ENCODE measurements at regions not wholly inside any gene's neighbourhood (a gene's known extent, or its start where the extent isn't known, plus 50 kb on each side); places are given as distances from the start of the nearest gene placed in this dataset.

DNA sequence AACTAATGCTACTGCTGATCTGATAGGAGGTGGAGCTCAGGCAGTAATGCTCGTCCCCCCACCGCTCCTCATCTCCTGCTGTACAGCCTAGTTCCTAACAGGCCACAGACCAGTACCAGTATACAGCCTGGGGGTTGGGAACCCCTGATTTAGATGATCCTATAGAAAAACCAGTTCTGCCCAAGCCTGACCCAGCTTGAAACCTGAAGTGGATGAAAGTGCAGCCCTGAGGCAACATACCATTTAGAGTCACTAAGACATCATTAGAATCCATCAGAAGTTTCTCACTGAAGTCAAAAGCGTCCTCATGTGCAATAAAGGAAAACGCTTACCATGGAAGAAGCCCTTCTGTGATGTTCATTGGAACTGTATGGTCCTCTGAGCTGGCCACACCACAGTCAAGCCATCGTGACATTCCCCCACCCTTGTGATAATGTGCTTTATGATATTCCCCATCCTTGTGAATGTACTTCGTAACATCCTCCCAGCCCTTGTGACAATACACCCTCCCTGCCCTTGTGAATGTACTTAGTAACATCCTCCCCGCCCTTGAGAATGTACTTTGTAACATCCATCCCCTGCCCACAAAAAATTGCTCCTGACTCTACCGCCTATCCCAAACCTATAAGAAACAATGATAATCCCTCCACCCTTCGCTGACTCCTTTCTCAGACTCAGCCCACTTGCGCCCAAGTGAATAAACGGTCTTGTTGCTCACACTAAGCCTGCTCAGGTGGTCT, 65.9 kb upstream of the HECTD2 start:
- ChIA-PET POLR2A (no interaction called here), CTCF (no interaction called here)
- Mint-ChIP-seq H3K36me3 (no peaks in the 10 kb centered on the region), H3K27ac (no peak overlapping the region), H3K4me1 (peaks cover 4% of the 10 kb centered on the region; the same call in 1 of the 2 replicates), H3K9me3 (peaks cover 8% of the 10 kb centered on the region), H3K27me3 (ENCODE audit: low read depth) (no peaks in the 10 kb centered on the region), H3K4me3 (no peak overlapping the region)
- no peak for TF ChIP-seq ETV6 (CRISPR knock-in tag; IDR thresholded peaks at IDR 0.05)
- no peak for TF ChIP-seq TP53 (CRISPR knock-in tag; IDR thresholded peaks at IDR 0.05)
- no peak for TF ChIP-seq CREM (CRISPR knock-in tag; IDR thresholded peaks at IDR 0.05)
- no peak for TF ChIP-seq ZNF232 (CRISPR knock-in tag; IDR thresholded peaks at IDR 0.05)
- TF ChIP-seq, protein P1, sequence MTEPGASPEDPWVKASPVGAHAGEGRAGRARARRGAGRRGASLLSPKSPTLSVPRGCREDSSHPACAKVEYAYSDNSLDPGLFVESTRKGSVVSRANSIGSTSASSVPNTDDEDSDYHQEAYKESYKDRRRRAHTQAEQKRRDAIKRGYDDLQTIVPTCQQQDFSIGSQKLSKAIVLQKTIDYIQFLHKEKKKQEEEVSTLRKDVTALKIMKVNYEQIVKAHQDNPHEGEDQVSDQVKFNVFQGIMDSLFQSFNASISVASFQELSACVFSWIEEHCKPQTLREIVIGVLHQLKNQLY (CRISPR knock-in tag; IDR thresholded peaks at IDR 0.05): no peak
- TF ChIP-seq SP1 (CRISPR knock-in tag; conservative IDR thresholded peaks at IDR 0.05): no peak
- TF ChIP-seq, protein P2, sequence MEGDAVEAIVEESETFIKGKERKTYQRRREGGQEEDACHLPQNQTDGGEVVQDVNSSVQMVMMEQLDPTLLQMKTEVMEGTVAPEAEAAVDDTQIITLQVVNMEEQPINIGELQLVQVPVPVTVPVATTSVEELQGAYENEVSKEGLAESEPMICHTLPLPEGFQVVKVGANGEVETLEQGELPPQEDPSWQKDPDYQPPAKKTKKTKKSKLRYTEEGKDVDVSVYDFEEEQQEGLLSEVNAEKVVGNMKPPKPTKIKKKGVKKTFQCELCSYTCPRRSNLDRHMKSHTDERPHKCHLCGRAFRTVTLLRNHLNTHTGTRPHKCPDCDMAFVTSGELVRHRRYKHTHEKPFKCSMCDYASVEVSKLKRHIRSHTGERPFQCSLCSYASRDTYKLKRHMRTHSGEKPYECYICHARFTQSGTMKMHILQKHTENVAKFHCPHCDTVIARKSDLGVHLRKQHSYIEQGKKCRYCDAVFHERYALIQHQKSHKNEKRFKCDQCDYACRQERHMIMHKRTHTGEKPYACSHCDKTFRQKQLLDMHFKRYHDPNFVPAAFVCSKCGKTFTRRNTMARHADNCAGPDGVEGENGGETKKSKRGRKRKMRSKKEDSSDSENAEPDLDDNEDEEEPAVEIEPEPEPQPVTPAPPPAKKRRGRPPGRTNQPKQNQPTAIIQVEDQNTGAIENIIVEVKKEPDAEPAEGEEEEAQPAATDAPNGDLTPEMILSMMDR (IDR thresholded peaks at IDR 0.05): no peak
- TF ChIP-seq NR2C2 (CRISPR knock-in tag; IDR thresholded peaks at IDR 0.05): no peak
- TF ChIP-seq, protein P3, sequence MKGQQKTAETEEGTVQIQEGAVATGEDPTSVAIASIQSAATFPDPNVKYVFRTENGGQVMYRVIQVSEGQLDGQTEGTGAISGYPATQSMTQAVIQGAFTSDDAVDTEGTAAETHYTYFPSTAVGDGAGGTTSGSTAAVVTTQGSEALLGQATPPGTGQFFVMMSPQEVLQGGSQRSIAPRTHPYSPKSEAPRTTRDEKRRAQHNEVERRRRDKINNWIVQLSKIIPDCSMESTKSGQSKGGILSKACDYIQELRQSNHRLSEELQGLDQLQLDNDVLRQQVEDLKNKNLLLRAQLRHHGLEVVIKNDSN (CRISPR knock-in tag; IDR thresholded peaks at IDR 0.05): no peak
- no peak for TF ChIP-seq FOXJ3 (CRISPR knock-in tag; IDR thresholded peaks at IDR 0.05; ENCODE audit: borderline replicate concordance)
- no peak for TF ChIP-seq IRF2 (CRISPR knock-in tag; IDR thresholded peaks at IDR 0.05; ENCODE audit: borderline replicate concordance, low read depth)
- no peak for TF ChIP-seq KAT7 (CRISPR knock-in tag; IDR thresholded peaks at IDR 0.05; ENCODE audit: borderline replicate concordance)
- TF ChIP-seq, protein P4, sequence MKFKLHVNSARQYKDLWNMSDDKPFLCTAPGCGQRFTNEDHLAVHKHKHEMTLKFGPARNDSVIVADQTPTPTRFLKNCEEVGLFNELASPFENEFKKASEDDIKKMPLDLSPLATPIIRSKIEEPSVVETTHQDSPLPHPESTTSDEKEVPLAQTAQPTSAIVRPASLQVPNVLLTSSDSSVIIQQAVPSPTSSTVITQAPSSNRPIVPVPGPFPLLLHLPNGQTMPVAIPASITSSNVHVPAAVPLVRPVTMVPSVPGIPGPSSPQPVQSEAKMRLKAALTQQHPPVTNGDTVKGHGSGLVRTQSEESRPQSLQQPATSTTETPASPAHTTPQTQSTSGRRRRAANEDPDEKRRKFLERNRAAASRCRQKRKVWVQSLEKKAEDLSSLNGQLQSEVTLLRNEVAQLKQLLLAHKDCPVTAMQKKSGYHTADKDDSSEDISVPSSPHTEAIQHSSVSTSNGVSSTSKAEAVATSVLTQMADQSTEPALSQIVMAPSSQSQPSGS (CRISPR knock-in tag; IDR thresholded peaks at IDR 0.05; ENCODE audit: borderline replicate concordance, low read depth): no peak
- TF ChIP-seq, protein P5, sequence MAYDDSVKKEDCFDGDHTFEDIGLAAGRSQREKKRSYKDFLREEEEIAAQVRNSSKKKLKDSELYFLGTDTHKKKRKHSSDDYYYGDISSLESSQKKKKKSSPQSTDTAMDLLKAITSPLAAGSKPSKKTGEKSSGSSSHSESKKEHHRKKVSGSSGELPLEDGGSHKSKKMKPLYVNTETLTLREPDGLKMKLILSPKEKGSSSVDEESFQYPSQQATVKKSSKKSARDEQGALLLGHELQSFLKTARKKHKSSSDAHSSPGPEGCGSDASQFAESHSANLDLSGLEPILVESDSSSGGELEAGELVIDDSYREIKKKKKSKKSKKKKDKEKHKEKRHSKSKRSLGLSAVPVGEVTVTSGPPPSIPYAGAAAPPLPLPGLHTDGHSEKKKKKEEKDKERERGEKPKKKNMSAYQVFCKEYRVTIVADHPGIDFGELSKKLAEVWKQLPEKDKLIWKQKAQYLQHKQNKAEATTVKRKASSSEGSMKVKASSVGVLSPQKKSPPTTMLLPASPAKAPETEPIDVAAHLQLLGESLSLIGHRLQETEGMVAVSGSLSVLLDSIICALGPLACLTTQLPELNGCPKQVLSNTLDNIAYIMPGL (CRISPR knock-in tag; IDR thresholded peaks at IDR 0.05): no peak
- TF ChIP-seq, protein P6, sequence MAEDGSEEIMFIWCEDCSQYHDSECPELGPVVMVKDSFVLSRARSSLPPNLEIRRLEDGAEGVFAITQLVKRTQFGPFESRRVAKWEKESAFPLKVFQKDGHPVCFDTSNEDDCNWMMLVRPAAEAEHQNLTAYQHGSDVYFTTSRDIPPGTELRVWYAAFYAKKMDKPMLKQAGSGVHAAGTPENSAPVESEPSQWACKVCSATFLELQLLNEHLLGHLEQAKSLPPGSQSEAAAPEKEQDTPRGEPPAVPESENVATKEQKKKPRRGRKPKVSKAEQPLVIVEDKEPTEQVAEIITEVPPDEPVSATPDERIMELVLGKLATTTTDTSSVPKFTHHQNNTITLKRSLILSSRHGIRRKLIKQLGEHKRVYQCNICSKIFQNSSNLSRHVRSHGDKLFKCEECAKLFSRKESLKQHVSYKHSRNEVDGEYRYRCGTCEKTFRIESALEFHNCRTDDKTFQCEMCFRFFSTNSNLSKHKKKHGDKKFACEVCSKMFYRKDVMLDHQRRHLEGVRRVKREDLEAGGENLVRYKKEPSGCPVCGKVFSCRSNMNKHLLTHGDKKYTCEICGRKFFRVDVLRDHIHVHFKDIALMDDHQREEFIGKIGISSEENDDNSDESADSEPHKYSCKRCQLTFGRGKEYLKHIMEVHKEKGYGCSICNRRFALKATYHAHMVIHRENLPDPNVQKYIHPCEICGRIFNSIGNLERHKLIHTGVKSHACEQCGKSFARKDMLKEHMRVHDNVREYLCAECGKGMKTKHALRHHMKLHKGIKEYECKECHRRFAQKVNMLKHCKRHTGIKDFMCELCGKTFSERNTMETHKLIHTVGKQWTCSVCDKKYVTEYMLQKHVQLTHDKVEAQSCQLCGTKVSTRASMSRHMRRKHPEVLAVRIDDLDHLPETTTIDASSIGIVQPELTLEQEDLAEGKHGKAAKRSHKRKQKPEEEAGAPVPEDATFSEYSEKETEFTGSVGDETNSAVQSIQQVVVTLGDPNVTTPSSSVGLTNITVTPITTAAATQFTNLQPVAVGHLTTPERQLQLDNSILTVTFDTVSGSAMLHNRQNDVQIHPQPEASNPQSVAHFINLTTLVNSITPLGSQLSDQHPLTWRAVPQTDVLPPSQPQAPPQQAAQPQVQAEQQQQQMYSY (CRISPR knock-in tag; IDR thresholded peaks at IDR 0.05): no peak
- TF ChIP-seq, protein P7, sequence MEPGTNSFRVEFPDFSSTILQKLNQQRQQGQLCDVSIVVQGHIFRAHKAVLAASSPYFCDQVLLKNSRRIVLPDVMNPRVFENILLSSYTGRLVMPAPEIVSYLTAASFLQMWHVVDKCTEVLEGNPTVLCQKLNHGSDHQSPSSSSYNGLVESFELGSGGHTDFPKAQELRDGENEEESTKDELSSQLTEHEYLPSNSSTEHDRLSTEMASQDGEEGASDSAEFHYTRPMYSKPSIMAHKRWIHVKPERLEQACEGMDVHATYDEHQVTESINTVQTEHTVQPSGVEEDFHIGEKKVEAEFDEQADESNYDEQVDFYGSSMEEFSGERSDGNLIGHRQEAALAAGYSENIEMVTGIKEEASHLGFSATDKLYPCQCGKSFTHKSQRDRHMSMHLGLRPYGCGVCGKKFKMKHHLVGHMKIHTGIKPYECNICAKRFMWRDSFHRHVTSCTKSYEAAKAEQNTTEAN (CRISPR knock-in tag; IDR thresholded peaks at IDR 0.05): no peak
- no peak for TF ChIP-seq TEAD4 (CRISPR knock-in tag; IDR thresholded peaks at IDR 0.05)
- TF ChIP-seq ZNF138 (CRISPR knock-in tag; conservative IDR thresholded peaks at IDR 0.05): no peak
- ATAC-seq (no peak), DNase-seq (ENCODE audit: low spot score) (no peak)

Data from WTC11 (cell line).